ENCODE measurements at regions not wholly inside any gene's neighbourhood (a gene's known extent, or its start where the extent isn't known, plus 50 kb on each side); places are given as distances from the start of the nearest gene placed in this dataset.

- DNase-seq (ENCODE audit: low read depth in 2 of 2): no peak
Measured at GRCh38 chr15:101590785-101591184, 61.4 kb downstream of the TM2D3 start.

GRCh38 chr15:101583284-101583683 is 68.9 kb downstream of the TM2D3 start:
- no peak for DNase-seq (ENCODE audit: low read depth in 2 of 2)

- no peak for DNase-seq (ENCODE audit: low read depth in 2 of 2)
Measured at GRCh38 chr15:101580431-101580830, 71.8 kb downstream of the TM2D3 start.

- DNase-seq (ENCODE audit: low read depth in 2 of 2): peak in 1 of 2 donors; percentile 66
Measured at GRCh38 chr15:101579631-101580163, 72.5 kb downstream of the TM2D3 start.

- DNase-seq (ENCODE audit: low read depth in 2 of 2): peak; percentile 10 to 29
Measured at GRCh38 chr15:101578443-101578894, 73.7 kb downstream of the TM2D3 start.

- DNase-seq (ENCODE audit: low read depth in 2 of 2): no peak
Measured at GRCh38 chr15:101573951-101574350, 78.2 kb downstream of the TM2D3 start.

GRCh38 chr15:101570241-101570640 is 80.7 kb upstream of the PCSK6 start:
- DNase-seq (ENCODE audit: low read depth in 2 of 2): no peak

GRCh38 chr15:101568821-101569555 is 79.5 kb upstream of the PCSK6 start:
- DNase-seq (ENCODE audit: low read depth in 2 of 2): no peak

- DNase-seq (ENCODE audit: low read depth in 2 of 2): peak in 1 of 2 donors; percentile 43
Measured at GRCh38 chr15:101568309-101568708, 78.8 kb upstream of the PCSK6 start.

GRCh38 chr15:101566748-101567488 is 77.4 kb upstream of the PCSK6 start:
- DNase-seq (ENCODE audit: low read depth in 2 of 2): no peak

- no peak for DNase-seq (ENCODE audit: low read depth in 2 of 2)
Measured at GRCh38 chr15:101565377-101565776, 75.9 kb upstream of the PCSK6 start.

GRCh38 chr15:101563176-101563796 is 73.8 kb upstream of the PCSK6 start:
- no peak for DNase-seq (ENCODE audit: low read depth in 2 of 2)

GRCh38 chr15:101562428-101563059 is 73.0 kb upstream of the PCSK6 start:
- no peak for DNase-seq (ENCODE audit: low read depth in 2 of 2)

- no peak for DNase-seq (ENCODE audit: low read depth in 2 of 2)
Measured at GRCh38 chr15:101561584-101561906, 72.0 kb upstream of the PCSK6 start.

- DNase-seq (ENCODE audit: low read depth in 2 of 2): no peak
Measured at GRCh38 chr15:101560722-101561583, 71.4 kb upstream of the PCSK6 start.

- DNase-seq (ENCODE audit: low read depth in 2 of 2): no peak
Measured at GRCh38 chr15:101559952-101560351, 70.4 kb upstream of the PCSK6 start.

GRCh38 chr15:101558221-101558941 is 68.9 kb upstream of the PCSK6 start:
- DNase-seq (ENCODE audit: low read depth in 2 of 2): peak in 1 of 2 donors; percentile 15

- DNase-seq (ENCODE audit: low read depth in 2 of 2): no peak
Measured at GRCh38 chr15:101556273-101556672, 66.8 kb upstream of the PCSK6 start.

GRCh38 chr15:101554115-101554915 is 64.8 kb upstream of the PCSK6 start:
- DNase-seq (ENCODE audit: low read depth in 2 of 2): no peak
